ENCODE measurements at regions not wholly inside any gene's neighbourhood (a gene's known extent, or its start where the extent isn't known, plus 50 kb on each side); places are given as distances from the start of the nearest gene placed in this dataset.
"Not testable (repeated sequence)": the region's sequence is repeated elsewhere in the genome, so short reads cannot be mapped to it uniquely, and the experiment has no call there.

GRCh38 chr13:50426927-50427326, 411.7 kb downstream of the KCNRG start:
- Histone ChIP-seq H3K4me1 (no peaks in the 10 kb centered on the region), H3K9me3 (no peaks in the 10 kb centered on the region), H3K4me3 (no peak overlapping the region), H3K27me3 (no peaks in the 10 kb centered on the region), H3K36me3 (no peaks in the 10 kb centered on the region), H3K27ac (no peak overlapping the region)
- TF ChIP-seq POLR2A (IDR thresholded peaks at IDR 0.05): no peak
- TF ChIP-seq CTCF (IDR thresholded peaks at IDR 0.05): no peak
- intact Hi-C loops (cut with DNase I): no loop called here
- ATAC-seq (no peak), DNase-seq (no peak)

- H3K27ac ChIP-seq; intact Hi-C loops (cut with DNase I); H3K27me3 ChIP-seq; H3K9me3 ChIP-seq; H3K4me3 ChIP-seq; H3K4me1 ChIP-seq; H3K36me3 ChIP-seq; DNase-seq: not testable (repeated sequence)
- ATAC-seq: peak in 2 of 4 donors; percentile 18 to 24
- WGBS (ENCODE audit: insufficient coverage, low coverage, low lambda C conversion rate, missing lambda C conversion rate): 84% methylated on average over 9 of the region's 9 CpGs
These were observed 412.3 kb downstream of the KCNRG start for GRCh38 chr13:50427511-50427910.

GRCh38 chr13:50428183-50428877, 413.1 kb downstream of the KCNRG start:
- no peaks in the 10 kb centered on the region for H3K9me3 ChIP-seq
- intact Hi-C loops (cut with DNase I): no loop called here
- ATAC-seq (no peak), DNase-seq (no peak)
- TF ChIP-seq CTCF (IDR thresholded peaks at IDR 0.05) (no peak), POLR2A (IDR thresholded peaks at IDR 0.05) (no peak)
- no peak overlapping the region for H3K27ac ChIP-seq
- H3K36me3 ChIP-seq: no peaks in the 10 kb centered on the region
- 89% methylated on average over 1 of the region's 1 CpG for WGBS (ENCODE audit: insufficient coverage, low coverage, low lambda C conversion rate, missing lambda C conversion rate)
- no peaks in the 10 kb centered on the region for H3K4me1 ChIP-seq
- no peak overlapping the region for H3K4me3 ChIP-seq
- no peaks in the 10 kb centered on the region for H3K27me3 ChIP-seq

- Histone ChIP-seq H3K27me3 (no peaks in the 10 kb centered on the region), H3K4me1 (no peaks in the 10 kb centered on the region), H3K27ac (no peak overlapping the region), H3K36me3 (no peaks in the 10 kb centered on the region), H3K4me3 (no peak overlapping the region), H3K9me3 (no peaks in the 10 kb centered on the region)
- WGBS (ENCODE audit: insufficient coverage, low coverage, low lambda C conversion rate, missing lambda C conversion rate): 92% methylated on average over 2 of the region's 2 CpGs
- intact Hi-C loops (cut with DNase I): no loop called here
- DNase-seq (no peak), ATAC-seq (no peak)
- no peak for TF ChIP-seq CTCF (IDR thresholded peaks at IDR 0.05)
- no peak for TF ChIP-seq POLR2A (IDR thresholded peaks at IDR 0.05)
These were observed 408.5 kb downstream of the DLEU7 start for GRCh38 chr13:50435011-50435410.

- WGBS (ENCODE audit: insufficient coverage, low coverage, low lambda C conversion rate, missing lambda C conversion rate): 100% methylated on average over 1 of the region's 1 CpG
- no peaks in the 10 kb centered on the region for H3K4me1 ChIP-seq
- ATAC-seq (no peak), DNase-seq (no peak)
- no peak overlapping the region for H3K27ac ChIP-seq
- H3K36me3 ChIP-seq: no peaks in the 10 kb centered on the region
- H3K4me3 ChIP-seq: no peak overlapping the region
- TF ChIP-seq CTCF (IDR thresholded peaks at IDR 0.05): no peak
- TF ChIP-seq POLR2A (IDR thresholded peaks at IDR 0.05): no peak
- intact Hi-C loops (cut with DNase I): no loop called here
- H3K27me3 ChIP-seq: no peaks in the 10 kb centered on the region
- no peaks in the 10 kb centered on the region for H3K9me3 ChIP-seq
These were observed 406.2 kb downstream of the DLEU7 start for GRCh38 chr13:50437252-50437651.
